GM23338 (cell line): ENCODE measurements at regions not wholly inside any gene's neighbourhood (a gene's known extent, or its start where the extent isn't known, plus 50 kb on each side); places are given as distances from the start of the nearest gene placed in this dataset.

Experiments used
- ATAC-seq: fragments of 200-7000 bp; cut with Tn5 transposase; 3 replicates; pipeline ENCODE4 v1.9.1; 2020
- DNase-seq: peaks from one replicate; pipeline ENCODE4 v3.0.0-alpha.2; 2015; ENCODE audit warnings: low spot score
- H2AFZ ChIP-seq: fragments of 200-600 bp; sonication (generic); 2 replicates; pipeline ENCODE4 v1.8.0; 2016; ENCODE audit warnings: antibody characterized with exemption, mild to moderate bottlenecking, moderate library complexity
- H3F3A ChIP-seq: fragments of 200-600 bp; sonication (generic); replicated peaks from 2 replicates; pipeline ENCODE4 v1.8.0; 2017; ENCODE audit warnings: antibody characterized with exemption, mixed run types, low read depth
- H3K27ac ChIP-seq: fragments of 200-600 bp; sonication (generic); 2 replicates; pipeline ENCODE4 v1.6.1; 2016; ENCODE audit warnings: low read depth
- H3K27me3 ChIP-seq: fragments of 200-600 bp; sonication (generic); 2 replicates; pipeline ENCODE4 v1.8.0; 2016; ENCODE audit warnings: mild to moderate bottlenecking, mixed run types, moderate library complexity; ENCODE audit not compliant: insufficient read depth
- H3K36me3 ChIP-seq: fragments of 200-600 bp; sonication (generic); 2 replicates; pipeline ENCODE4 v1.8.0; 2016; ENCODE audit warnings: mild to moderate bottlenecking; ENCODE audit not compliant: insufficient read depth
- H3K4me1 ChIP-seq: fragments of 200-600 bp; sonication (generic); 2 replicates; pipeline ENCODE4 v1.8.0; 2016; ENCODE audit warnings: mild to moderate bottlenecking, moderate library complexity; ENCODE audit not compliant: insufficient read depth
- H3K4me2 ChIP-seq: fragments of 200-600 bp; sonication (generic); 2 replicates; pipeline ENCODE4 v1.7.1; 2017; ENCODE audit warnings: mixed run types
- H3K4me3 ChIP-seq: fragments of 200-600 bp; sonication (generic); 2 replicates; pipeline ENCODE4 v1.6.1; 2016; ENCODE audit warnings: mixed run types
- H3K79me2 ChIP-seq: fragments of 200-600 bp; sonication (generic); replicated peaks from 2 replicates; pipeline ENCODE4 v1.8.0; 2017; ENCODE audit warnings: mild to moderate bottlenecking; ENCODE audit not compliant: insufficient read depth
- H3K9me2 ChIP-seq: fragments of 200-600 bp; sonication (generic); 2 replicates; pipeline ENCODE4 v1.8.0; 2017; ENCODE audit not compliant: insufficient read depth
- H4K20me1 ChIP-seq: fragments of 200-600 bp; sonication (generic); replicated peaks from 2 replicates; pipeline ENCODE4 v1.8.0; 2017; ENCODE audit warnings: mild to moderate bottlenecking; ENCODE audit not compliant: insufficient read depth
- H3K27ac Mint-ChIP-seq: 2 replicates; pipeline ENCODE4 v1.8.0; 2020; ENCODE audit warnings: inconsistent platforms, mild to moderate bottlenecking, moderate library complexity, mixed read lengths
- H3K27me3 Mint-ChIP-seq: 3 replicates; pipeline ENCODE4 v1.8.0; 2022; ENCODE audit warnings: low read depth, mild to moderate bottlenecking, moderate library complexity, mixed read lengths, inconsistent platforms; ENCODE audit not compliant: insufficient read depth, poor library complexity
- H3K36me3 Mint-ChIP-seq: 3 replicates; pipeline ENCODE4 v1.8.0; 2021; ENCODE audit warnings: low read depth, mild to moderate bottlenecking, inconsistent platforms, moderate library complexity, mixed read lengths
- H3K4me1 Mint-ChIP-seq: 3 replicates; pipeline ENCODE4 v1.8.0; 2020; ENCODE audit warnings: mild to moderate bottlenecking, inconsistent platforms, mixed read lengths
- H3K4me3 Mint-ChIP-seq: 3 replicates; pipeline ENCODE4 v1.8.0; 2021; ENCODE audit warnings: moderate library complexity, mild to moderate bottlenecking, inconsistent platforms, mixed read lengths
- H3K9me3 Mint-ChIP-seq: 3 replicates; pipeline ENCODE4 v1.8.0; 2020; ENCODE audit warnings: moderate library complexity, mild to moderate bottlenecking, inconsistent platforms, mixed read lengths
- CTCF ChIP-seq, 2 experiments: fragments of 200-600 bp in 1 of 2; sonication (generic) in 1 of 2; conservative IDR thresholded peaks; 2 replicates each; pipeline versions ENCODE4 v1.5.1 to v1.6.1; 2016 to 2017; ENCODE audit warnings: antibody characterized with exemption in 2 of 2, low read depth in 2 of 2, mild to moderate bottlenecking in 2 of 2, moderate library complexity in 1 of 2
- EZH2 ChIP-seq: fragments of 200-600 bp; sonication (generic); IDR thresholded peaks from one replicate; pipeline ENCODE4 v1.8.0; 2017; ENCODE audit warnings: antibody characterized with exemption, mild to moderate bottlenecking, low read depth; ENCODE audit not compliant: unreplicated experiment
- EZH2phosphoT487 ChIP-seq: fragments of 200-600 bp; sonication (generic); IDR thresholded peaks from one replicate; pipeline ENCODE4 v1.8.1; 2018; ENCODE audit warnings: antibody characterized with exemption; ENCODE audit not compliant: unreplicated experiment
- NANOG ChIP-seq: IDR thresholded peaks from 2 replicates; pipeline ENCODE4 v1.6.1; 2016; ENCODE audit warnings: antibody characterized with exemption, borderline replicate concordance
- POLR2AphosphoS5 ChIP-seq: IDR thresholded peaks from 2 replicates; pipeline ENCODE4 v1.6.1; 2016; ENCODE audit warnings: antibody characterized with exemption, low read depth
- ZNF114 ChIP-seq: fragments of 250-450 bp; sonication (Bioruptor Pico); IDR thresholded peaks from 2 replicates; pipeline ENCODE4 v1.5.0; 2020; ENCODE audit warnings: mild to moderate bottlenecking, moderate library complexity
- ZNF331 ChIP-seq: fragments of 250-450 bp; sonication (Bioruptor Pico); IDR thresholded peaks from 2 replicates; pipeline ENCODE4 v1.5.0; 2020; ENCODE audit warnings: low read depth, mild to moderate bottlenecking, moderate library complexity
- ZNF462 ChIP-seq: fragments of 250-450 bp; sonication (Bioruptor Pico); IDR thresholded peaks from 2 replicates; pipeline ENCODE4 v1.5.0; 2020; ENCODE audit warnings: mild to moderate bottlenecking, moderate library complexity

- TF ChIP-seq CTCF (conservative IDR thresholded peaks at IDR 0.05; ENCODE audit: low read depth in 2 of 2) (no peak), POLR2AphosphoS5 (no peak)
Observed at GRCh38 chr5:165574100-165574499, 2068.7 kb downstream of the MAT2B start (continued).

- H3K4me3 Mint-ChIP-seq, result no peak overlapping the region
- H3F3A ChIP-seq, result no peaks in the 10 kb centered on the region
- no peak overlapping the region for H3K4me2 ChIP-seq
- H3K36me3 Mint-ChIP-seq, result peaks cover 2% of the 10 kb centered on the region; the same call in 2 of the 3 replicates
- no peak overlapping the region for H3K27ac Mint-ChIP-seq
- H3K27me3 Mint-ChIP-seq, result no peaks in the 10 kb centered on the region
- H3K4me1 ChIP-seq, result no peaks in the 10 kb centered on the region
- no peak overlapping the region for H3K27ac ChIP-seq
- H3K9me2 ChIP-seq, result no peaks in the 10 kb centered on the region; the same call in 1 of the 2 replicates
- H4K20me1 ChIP-seq, result no peaks in the 10 kb centered on the region
- DNase-seq, result no peak
- no peak for ATAC-seq
- H3K27me3 ChIP-seq, result no peaks in the 10 kb centered on the region
- H3K9me3 Mint-ChIP-seq, result peaks cover 3% of the 10 kb centered on the region; the same call in 2 of the 3 replicates
- TF ChIP-seq EZH2 (no peak), NANOG (no peak), POLR2AphosphoS5 (no peak), ZNF114 (no peak)
- H3K4me3 ChIP-seq, result no peak overlapping the region
- H3K79me2 ChIP-seq, result no peaks in the 10 kb centered on the region
- no peak overlapping the region for H2AFZ ChIP-seq
- no peaks in the 10 kb centered on the region for H3K4me1 Mint-ChIP-seq
- H3K36me3 ChIP-seq, result no peaks in the 10 kb centered on the region
Observed at GRCh38 chr5:165576678-165577275, 2071.4 kb downstream of the MAT2B start.

- H3F3A ChIP-seq, result no peaks in the 10 kb centered on the region
- no peaks in the 10 kb centered on the region for H3K4me1 ChIP-seq
- Mint-ChIP-seq H3K4me3 (no peak overlapping the region), H3K4me1 (no peaks in the 10 kb centered on the region), H3K36me3 (no peaks in the 10 kb centered on the region), H3K27me3 (no peaks in the 10 kb centered on the region), H3K27ac (no peak overlapping the region), H3K9me3 (no peaks in the 10 kb centered on the region)
- H3K79me2 ChIP-seq, result no peaks in the 10 kb centered on the region
- no peaks in the 10 kb centered on the region for H3K27me3 ChIP-seq
- no peaks in the 10 kb centered on the region for H4K20me1 ChIP-seq
- no peak overlapping the region for H3K4me3 ChIP-seq
- H3K9me2 ChIP-seq, result no peaks in the 10 kb centered on the region
- no peak for ATAC-seq
- DNase-seq, result no peak
- no peak overlapping the region for H2AFZ ChIP-seq
- H3K4me2 ChIP-seq, result no peak overlapping the region
- H3K27ac ChIP-seq, result no peak overlapping the region
- H3K36me3 ChIP-seq, result no peaks in the 10 kb centered on the region
- TF ChIP-seq EZH2phosphoT487, result no peak
- no peak for TF ChIP-seq CTCF (conservative IDR thresholded peaks at IDR 0.05; ENCODE audit: low read depth in 2 of 2)
- no peak for TF ChIP-seq NANOG
- no peak for TF ChIP-seq POLR2AphosphoS5
- no peak for TF ChIP-seq ZNF462 (CRISPR knock-in tag)
- TF ChIP-seq ZNF331, result no peak
Observed at GRCh38 chr5:165579911-165580310, 2074.5 kb downstream of the MAT2B start.
